HUES6 (cell line): ENCODE measurements at regions not wholly inside any gene's neighbourhood (a gene's known extent, or its start where the extent isn't known, plus 50 kb on each side); places are given as distances from the start of the nearest gene placed in this dataset.
"Not testable (repeated sequence)": the region's sequence is repeated elsewhere in the genome, so short reads cannot be mapped to it uniquely, and the experiment has no call there.

ENCODE experiments used
- H3K27ac ChIP-seq: 2 replicates; pipeline ENCODE4 v1.7.0; 2013; ENCODE audit warnings: low read depth, mild to moderate bottlenecking, low read length, inconsistent platforms
- H3K27me3 ChIP-seq: 2 replicates; pipeline ENCODE4 v1.6.1; 2013; ENCODE audit warnings: low read length; ENCODE audit not compliant: control insufficient read depth, insufficient read depth
- H3K36me3 ChIP-seq: 2 replicates; pipeline ENCODE4 v1.6.1; 2013; ENCODE audit warnings: low read length; ENCODE audit not compliant: control insufficient read depth, insufficient read depth
- H3K4me1 ChIP-seq: 2 replicates; pipeline ENCODE4 v1.6.1; 2013; ENCODE audit warnings: low read length; ENCODE audit not compliant: control insufficient read depth, insufficient read depth
- H3K4me3 ChIP-seq: 2 replicates; pipeline ENCODE4 v1.5.1; 2013; ENCODE audit warnings: low read depth, low read length
- H3K9ac ChIP-seq: one replicate; pipeline ENCODE4 v1.6.1; 2013; ENCODE audit warnings: mild to moderate bottlenecking, low read length
- H3K9me3 ChIP-seq: 2 replicates; pipeline ENCODE4 v1.6.1; 2013; ENCODE audit warnings: low read depth, low read length; ENCODE audit not compliant: control insufficient read depth, insufficient read depth

DNA sequence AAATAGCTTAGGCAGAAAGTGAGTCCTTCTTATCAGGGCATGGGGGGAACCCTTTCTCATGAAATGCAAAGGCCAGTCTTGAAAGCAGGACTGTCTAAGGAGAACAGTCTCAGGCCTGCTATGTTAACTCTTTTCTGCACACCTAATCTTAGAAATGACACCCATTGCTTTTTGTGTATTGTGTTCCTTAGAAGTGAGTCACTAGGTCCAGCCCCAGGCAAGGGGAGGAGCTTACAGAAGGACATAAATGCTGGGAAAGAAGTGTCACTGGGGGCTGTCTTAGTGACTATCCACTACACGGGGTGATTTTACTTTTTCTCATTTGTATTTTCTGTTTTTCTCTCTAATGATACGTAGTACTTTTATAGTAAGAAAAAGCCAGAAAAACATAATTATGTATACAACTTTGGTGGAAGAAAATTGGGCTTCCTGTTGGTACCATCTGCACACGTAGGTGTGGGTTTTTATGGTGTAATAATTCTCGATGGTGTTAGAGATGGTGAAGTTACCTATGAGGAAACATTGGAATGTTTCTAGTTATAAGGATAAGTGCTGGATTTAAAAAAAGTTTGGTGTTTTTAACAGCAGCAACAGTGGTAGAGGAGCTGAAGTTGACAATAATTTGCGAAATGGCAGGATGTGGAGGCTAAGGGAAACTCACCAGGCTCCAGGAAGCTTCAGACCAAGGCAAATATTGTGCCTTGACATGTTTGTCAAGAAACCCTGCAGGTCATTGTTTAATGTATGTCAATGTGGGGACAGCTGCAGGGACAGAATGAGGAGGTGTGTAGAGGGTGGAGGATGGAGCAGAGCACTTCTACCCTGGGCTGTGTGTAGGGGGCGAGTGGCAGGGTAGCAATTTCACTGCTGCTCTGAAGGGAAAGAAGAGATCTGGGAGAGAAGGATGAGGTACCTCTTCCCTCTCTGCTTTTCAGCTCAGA is 214.9 kb downstream of the KTN1 start:
- Histone ChIP-seq H3K27ac (no peak overlapping the region), H3K36me3 (no peaks in the 10 kb centered on the region), H3K9ac (no peak overlapping the region), H3K9me3 (no peaks in the 10 kb centered on the region), H3K27me3 (no peaks in the 10 kb centered on the region), H3K4me1 (peaks cover 42% of the 10 kb centered on the region), H3K4me3 (no peak overlapping the region)

DNA sequence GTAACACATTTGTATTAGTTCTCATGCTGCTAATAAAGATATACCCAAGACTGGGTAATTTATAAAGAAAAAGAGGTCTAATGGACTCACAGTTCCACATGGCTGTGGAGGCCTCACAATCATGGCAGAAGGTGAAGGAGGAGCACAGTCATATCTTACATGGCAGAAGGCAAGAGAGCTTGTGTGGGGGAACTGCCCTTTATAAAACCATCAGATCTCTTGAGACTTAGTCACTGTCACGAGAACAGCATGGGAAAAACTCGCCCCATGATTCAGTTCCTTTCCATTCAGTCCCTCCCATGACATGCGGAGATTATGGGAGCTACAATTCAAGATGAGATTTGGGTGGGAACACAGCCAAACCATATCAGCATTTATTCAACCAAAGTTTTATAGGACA is 216.5 kb downstream of the KTN1 start:
- H3K27ac ChIP-seq, H3K36me3 ChIP-seq, H3K27me3 ChIP-seq, H3K9me3 ChIP-seq, H3K9ac ChIP-seq, H3K4me3 ChIP-seq: not testable (repeated sequence)
- peaks cover 52% of the 10 kb centered on the region for H3K4me1 ChIP-seq

DNA sequence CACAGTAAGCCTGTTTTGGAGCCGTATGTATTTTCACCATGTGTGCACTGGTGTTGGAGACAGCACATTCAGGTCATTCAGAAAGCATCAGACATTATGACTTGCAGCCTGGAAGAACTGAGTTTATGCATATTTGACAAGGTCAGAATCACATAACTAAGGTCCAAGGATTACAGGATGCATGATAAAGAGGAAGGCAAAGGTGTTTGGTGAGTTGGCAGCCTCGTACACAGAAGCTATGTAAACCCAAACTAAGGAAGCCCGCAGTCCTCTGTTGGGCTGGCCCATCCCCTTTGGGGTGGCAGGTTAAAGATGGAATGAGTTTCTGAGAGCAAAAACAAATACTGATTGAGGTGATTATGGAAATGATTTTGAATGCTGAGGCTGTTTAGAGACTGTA is 218.4 kb downstream of the KTN1 start:
- peaks cover 11% of the 10 kb centered on the region for H3K9me3 ChIP-seq

DNA sequence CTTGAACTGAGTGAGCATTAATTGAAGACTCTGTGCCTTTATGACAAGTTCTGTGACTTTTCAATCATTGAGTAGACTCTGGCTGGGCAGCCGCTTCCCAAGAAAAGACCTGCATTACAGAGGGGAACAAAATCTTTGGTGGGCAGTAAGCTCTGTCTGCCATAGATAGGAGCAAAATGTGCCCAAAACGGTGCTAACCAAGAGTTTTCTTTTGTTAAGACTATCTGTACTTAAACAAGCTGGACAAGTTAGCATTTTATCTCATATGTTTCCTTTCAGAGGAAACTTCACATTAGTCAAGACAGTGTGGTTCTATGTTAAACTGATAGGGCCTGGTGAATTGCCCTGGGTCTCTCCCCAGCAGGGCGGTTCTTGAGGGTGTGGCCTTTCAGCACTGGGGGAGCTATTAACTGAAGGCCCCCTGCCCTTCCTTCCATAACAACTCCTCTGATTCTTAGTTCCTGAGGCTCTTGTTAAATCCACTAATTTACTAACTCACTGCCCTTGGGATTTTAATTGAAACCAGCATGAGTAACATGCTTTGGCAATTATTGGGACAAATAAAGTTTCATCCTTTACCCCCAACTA is 219.6 kb downstream of the KTN1 start:
- Histone ChIP-seq H3K9ac (no peak overlapping the region), H3K36me3 (no peaks in the 10 kb centered on the region), H3K27ac (peak overlapping the region; percentile 44; the same call in 1 of the 2 replicates), H3K27me3 (no peaks in the 10 kb centered on the region), H3K4me3 (no peak overlapping the region), H3K9me3 (peaks cover 12% of the 10 kb centered on the region), H3K4me1 (peaks cover 49% of the 10 kb centered on the region)

More for the DNA sequence above, 218.4 kb downstream of the KTN1 start:
- Histone ChIP-seq H3K4me1 (peaks cover 52% of the 10 kb centered on the region), H3K4me3 (no peak overlapping the region), H3K9ac (no peak overlapping the region), H3K36me3 (no peaks in the 10 kb centered on the region), H3K27me3 (no peaks in the 10 kb centered on the region), H3K27ac (no peak overlapping the region)

DNA sequence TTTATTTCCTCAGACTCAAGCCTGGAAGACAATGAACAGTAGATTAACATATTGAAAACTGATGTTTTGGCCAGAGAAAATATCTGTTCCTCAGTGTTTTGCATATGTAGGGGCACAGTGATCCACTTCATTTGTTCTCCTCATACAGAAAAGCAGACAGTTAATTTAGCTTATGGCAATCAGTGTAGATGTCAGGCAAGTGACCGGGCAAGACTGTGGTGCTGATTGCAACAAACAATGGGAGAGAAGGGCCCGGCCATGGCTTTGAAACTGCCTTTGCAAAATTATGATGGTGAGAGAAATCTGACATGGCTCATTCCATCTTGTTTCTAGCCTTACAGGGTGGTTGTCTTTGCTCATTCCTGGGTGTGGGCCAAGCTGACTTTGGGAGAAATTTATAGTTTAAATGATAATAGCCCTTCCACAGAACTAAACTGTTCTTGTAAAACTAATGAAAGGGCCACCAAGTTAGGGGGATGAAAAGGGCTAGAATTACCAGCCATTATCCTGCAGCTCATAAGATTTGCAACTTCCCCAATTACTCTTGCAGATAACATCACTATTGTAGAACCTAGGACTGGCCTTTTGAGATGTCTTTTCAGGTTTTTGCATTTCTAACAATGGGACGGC is 220.3 kb downstream of the KTN1 start:
- Histone ChIP-seq H3K9ac (no peak overlapping the region), H3K4me1 (peaks cover 43% of the 10 kb centered on the region), H3K4me3 (no peak overlapping the region), H3K9me3 (peaks cover 12% of the 10 kb centered on the region), H3K27ac (peak overlapping the region; percentile 44; the same call in 1 of the 2 replicates), H3K36me3 (no peaks in the 10 kb centered on the region), H3K27me3 (no peaks in the 10 kb centered on the region)

DNA sequence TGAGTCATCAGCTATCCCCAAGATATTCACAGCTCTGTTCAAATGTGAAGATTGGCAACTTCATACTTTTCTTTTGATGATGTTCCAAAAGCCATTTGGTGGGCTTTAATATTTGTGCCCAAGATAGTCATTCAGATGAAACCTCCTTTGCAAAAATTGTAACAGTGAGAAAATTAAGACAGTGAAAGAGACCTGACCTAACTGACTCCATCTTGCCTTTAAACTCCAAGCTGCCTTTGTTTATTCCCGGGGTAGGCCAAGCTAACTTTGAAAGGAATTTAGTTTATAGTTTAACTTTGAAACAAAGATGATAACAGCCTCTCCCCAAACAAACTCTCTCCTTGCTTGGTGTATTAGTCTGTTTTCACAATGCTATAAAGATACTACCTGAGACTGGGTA is 221.1 kb downstream of the KTN1 start:
- no peaks in the 10 kb centered on the region for H3K27me3 ChIP-seq
- peaks cover 12% of the 10 kb centered on the region for H3K9me3 ChIP-seq
- H3K4me1 ChIP-seq = peaks cover 39% of the 10 kb centered on the region
- no peak overlapping the region for H3K4me3 ChIP-seq
- no peak overlapping the region for H3K9ac ChIP-seq
- H3K36me3 ChIP-seq = no peaks in the 10 kb centered on the region
- H3K27ac ChIP-seq = no peak overlapping the region

DNA sequence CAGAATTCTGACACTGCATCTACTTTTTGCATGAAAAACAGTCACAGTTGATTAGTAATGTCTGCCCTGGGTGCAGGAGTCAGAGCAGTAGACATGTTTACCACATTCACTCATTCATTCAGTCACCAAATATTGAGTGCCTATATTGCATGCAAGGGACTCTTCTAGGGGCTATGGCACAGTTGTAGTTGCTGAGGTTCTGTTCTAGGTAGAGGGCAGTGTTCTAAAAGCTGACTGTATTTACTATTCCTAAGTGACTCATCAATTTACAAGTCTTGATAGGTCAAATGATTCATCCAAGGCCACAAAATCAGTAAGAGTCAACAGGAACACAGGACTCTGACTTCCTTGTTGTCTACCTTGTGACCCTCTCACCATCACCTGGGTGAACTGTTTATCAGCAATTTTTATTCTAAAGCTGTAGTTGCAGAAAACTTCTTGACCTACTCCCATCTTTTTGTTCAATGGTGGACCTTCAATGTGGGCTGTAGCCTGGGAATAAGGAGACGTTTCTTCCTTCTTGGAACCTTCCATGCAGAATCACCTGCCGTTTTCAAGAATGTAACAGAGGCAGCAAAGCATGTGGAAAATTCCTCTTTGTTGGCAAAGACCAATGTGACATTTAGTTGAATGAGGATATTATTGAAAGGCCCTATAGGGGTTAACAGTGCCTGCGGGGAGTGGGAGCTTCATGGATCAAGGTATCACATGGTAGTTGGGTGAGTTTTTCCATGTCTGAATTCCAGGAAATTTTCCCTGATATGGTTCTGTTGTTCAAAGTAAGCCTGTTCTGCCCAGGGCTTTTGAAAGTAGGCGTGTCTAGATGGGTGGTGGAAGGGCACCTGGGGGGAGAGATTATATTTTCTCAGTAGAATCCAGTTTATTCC is 223.2 kb downstream of the KTN1 start:
- Histone ChIP-seq H3K9ac (no peak overlapping the region), H3K36me3 (no peaks in the 10 kb centered on the region), H3K27me3 (no peaks in the 10 kb centered on the region), H3K27ac (no peak overlapping the region), H3K4me3 (no peak overlapping the region), H3K9me3 (peaks cover 12% of the 10 kb centered on the region), H3K4me1 (peaks cover 25% of the 10 kb centered on the region)

DNA sequence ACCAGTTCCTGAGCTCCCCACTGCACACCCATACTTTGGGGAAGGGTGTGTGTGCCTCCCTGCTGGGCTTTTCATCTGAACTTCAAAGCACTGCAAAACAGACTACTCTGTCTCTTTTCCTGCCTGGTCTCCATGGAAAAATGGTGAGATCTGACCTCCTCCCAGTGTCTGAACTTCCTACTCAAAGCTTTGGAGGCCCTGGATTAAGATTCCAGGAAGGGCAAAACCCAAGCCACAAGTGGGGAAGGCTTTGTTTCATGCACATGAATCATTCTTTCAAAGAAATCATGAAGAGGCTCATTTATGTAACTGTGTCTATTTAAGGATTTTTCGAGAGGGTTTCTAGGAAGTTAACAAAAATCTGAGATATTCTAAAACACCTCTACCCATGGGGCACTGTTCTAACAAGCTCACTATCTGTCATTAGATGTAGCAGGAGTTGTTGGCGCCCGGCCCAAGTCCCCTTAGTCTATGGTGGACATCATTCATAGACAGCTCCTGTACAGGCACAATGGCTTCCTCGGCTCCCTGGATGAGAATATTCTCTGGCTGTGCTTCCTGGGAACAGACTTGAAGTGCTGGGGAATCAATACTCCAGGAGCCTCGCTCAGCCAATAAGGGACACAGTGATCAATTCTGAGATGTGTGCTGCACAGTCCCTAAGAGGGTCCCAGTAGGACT is 224.0 kb downstream of the KTN1 start:
- Histone ChIP-seq H3K4me1 (peaks cover 18% of the 10 kb centered on the region), H3K4me3 (no peak overlapping the region), H3K27ac (no peak overlapping the region), H3K9ac (no peak overlapping the region), H3K36me3 (no peaks in the 10 kb centered on the region), H3K27me3 (no peaks in the 10 kb centered on the region), H3K9me3 (peaks cover 12% of the 10 kb centered on the region)

DNA sequence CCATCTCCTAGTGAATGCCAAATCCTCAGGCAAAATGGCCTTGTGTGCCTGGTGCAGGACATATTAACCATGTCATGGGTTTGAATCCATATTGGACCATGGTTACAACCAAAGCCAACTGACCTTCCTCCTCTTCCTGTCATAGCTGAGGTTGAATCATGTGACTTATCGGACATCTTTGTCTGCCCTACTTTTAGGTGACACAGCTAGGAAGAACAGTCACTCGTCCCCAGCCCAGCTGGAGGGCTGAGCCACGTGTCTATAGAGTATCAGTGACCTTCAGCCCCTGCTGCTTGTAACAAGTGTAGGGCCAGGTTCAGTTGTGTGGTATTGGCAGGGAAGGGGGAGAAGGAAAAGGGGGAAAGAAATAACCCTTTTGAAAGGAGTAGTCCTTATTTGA is 225.2 kb downstream of the KTN1 start:
- Histone ChIP-seq H3K4me1 (peaks cover 7% of the 10 kb centered on the region), H3K4me3 (no peak overlapping the region), H3K27ac (no peak overlapping the region), H3K27me3 (no peaks in the 10 kb centered on the region), H3K36me3 (no peaks in the 10 kb centered on the region), H3K9ac (no peak overlapping the region), H3K9me3 (peaks cover 12% of the 10 kb centered on the region)
